Parathyroid adenoma (tissue), 2 donors: ENCODE measurements at regions not wholly inside any gene's neighbourhood (a gene's known extent, or its start where the extent isn't known, plus 50 kb on each side); places are given as distances from the start of the nearest gene placed in this dataset.

Source experiments
- H2AFZ ChIP-seq: fragments of 300-600 bp; sonication (generic); one replicate; pipeline ENCODE4 v1.7.0; 2017; ENCODE audit warnings: antibody characterized with exemption, mild to moderate bottlenecking
- H3K27ac ChIP-seq: fragments of 300-600 bp; sonication (generic); one replicate; pipeline ENCODE4 v1.7.0; 2017
- H3K27me3 ChIP-seq: fragments of 300-600 bp; sonication (generic); one replicate; pipeline ENCODE4 v1.7.0; 2017; ENCODE audit warnings: low read length; ENCODE audit not compliant: control insufficient read depth, insufficient read depth
- H3K36me3 ChIP-seq: fragments of 300-600 bp; sonication (generic); one replicate; pipeline ENCODE4 v1.7.0; 2017; ENCODE audit warnings: low read length; ENCODE audit not compliant: control insufficient read depth, insufficient read depth
- H3K4me1 ChIP-seq: fragments of 300-600 bp; sonication (generic); one replicate; pipeline ENCODE4 v1.7.0; 2017; ENCODE audit warnings: control low read depth
- H3K4me2 ChIP-seq: fragments of 300-600 bp; sonication (generic); one replicate; pipeline ENCODE4 v1.7.0; 2017; ENCODE audit warnings: low read length
- H3K4me3 ChIP-seq: fragments of 300-600 bp; sonication (generic); one replicate; pipeline ENCODE4 v1.7.0; 2017; ENCODE audit warnings: low read depth, low read length
- H3K79me2 ChIP-seq: fragments of 300-600 bp; sonication (generic); one replicate; pipeline ENCODE4 v1.7.0; 2017; ENCODE audit warnings: control low read depth
- H3K9ac ChIP-seq: fragments of 300-600 bp; sonication (generic); one replicate; pipeline ENCODE4 v1.7.0; 2017; ENCODE audit warnings: mild to moderate bottlenecking
- H3K9me3 ChIP-seq: fragments of 300-600 bp; sonication (generic); one replicate; pipeline ENCODE4 v1.7.0; 2017; ENCODE audit warnings: low read length; ENCODE audit not compliant: control insufficient read depth
- TF ChIP-seq, protein P1 (sequence below): fragments of 300-600 bp; sonication (generic); IDR thresholded peaks from one replicate; pipeline ENCODE4 v1.7.0; 2017; ENCODE audit warnings: antibody characterized with exemption, mild to moderate bottlenecking
- donor health status: primary hyperparathyroidism.

DNA sequence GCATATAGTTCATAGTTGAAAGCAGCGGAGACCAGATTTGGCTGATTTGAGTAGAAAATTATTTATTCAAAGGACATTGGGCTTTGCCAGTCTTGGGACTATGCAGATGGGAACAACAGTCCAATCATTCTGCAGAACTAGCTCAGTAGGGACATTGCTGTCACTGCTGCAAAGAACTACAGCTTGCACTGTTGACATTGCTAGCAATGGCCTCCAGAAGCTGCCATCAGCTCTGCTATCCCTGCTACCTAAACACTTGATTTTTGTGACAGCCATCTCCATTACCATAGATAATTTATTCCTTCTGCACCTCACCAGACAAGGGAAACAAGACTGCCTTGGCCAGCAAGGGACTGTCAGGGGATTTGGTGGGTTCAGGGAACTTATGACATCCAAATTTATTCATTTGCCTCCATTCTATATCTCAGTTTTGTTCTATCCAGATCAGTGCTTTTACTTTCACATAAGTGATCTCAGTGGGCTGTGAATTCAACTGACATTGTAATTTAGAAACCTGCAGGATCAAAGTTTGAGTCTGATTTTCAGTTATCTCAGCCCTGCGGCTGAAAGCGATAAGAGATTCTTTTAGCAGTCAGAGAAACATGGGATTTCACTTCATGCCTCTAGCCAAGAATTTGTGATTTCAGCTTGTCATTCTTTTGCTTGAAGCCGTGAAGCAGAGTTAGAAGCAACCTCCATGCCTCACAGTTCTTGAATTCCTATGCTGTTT is 136.7 kb upstream of the FBXO33 start:
- no peaks in the 10 kb centered on the region for H3K4me1 ChIP-seq
- H2AFZ ChIP-seq, result no peak overlapping the region
- H3K27ac ChIP-seq, result no peak overlapping the region
- H3K9ac ChIP-seq, result no peak overlapping the region
- no peaks in the 10 kb centered on the region for H3K79me2 ChIP-seq
- H3K4me3 ChIP-seq, result no peak overlapping the region
- H3K4me2 ChIP-seq, result no peak overlapping the region
- H3K36me3 ChIP-seq, result no peaks in the 10 kb centered on the region
- TF ChIP-seq, protein P1, sequence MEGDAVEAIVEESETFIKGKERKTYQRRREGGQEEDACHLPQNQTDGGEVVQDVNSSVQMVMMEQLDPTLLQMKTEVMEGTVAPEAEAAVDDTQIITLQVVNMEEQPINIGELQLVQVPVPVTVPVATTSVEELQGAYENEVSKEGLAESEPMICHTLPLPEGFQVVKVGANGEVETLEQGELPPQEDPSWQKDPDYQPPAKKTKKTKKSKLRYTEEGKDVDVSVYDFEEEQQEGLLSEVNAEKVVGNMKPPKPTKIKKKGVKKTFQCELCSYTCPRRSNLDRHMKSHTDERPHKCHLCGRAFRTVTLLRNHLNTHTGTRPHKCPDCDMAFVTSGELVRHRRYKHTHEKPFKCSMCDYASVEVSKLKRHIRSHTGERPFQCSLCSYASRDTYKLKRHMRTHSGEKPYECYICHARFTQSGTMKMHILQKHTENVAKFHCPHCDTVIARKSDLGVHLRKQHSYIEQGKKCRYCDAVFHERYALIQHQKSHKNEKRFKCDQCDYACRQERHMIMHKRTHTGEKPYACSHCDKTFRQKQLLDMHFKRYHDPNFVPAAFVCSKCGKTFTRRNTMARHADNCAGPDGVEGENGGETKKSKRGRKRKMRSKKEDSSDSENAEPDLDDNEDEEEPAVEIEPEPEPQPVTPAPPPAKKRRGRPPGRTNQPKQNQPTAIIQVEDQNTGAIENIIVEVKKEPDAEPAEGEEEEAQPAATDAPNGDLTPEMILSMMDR, result no peak
- no peaks in the 10 kb centered on the region for H3K9me3 ChIP-seq
- H3K27me3 ChIP-seq, result no peaks in the 10 kb centered on the region

DNA sequence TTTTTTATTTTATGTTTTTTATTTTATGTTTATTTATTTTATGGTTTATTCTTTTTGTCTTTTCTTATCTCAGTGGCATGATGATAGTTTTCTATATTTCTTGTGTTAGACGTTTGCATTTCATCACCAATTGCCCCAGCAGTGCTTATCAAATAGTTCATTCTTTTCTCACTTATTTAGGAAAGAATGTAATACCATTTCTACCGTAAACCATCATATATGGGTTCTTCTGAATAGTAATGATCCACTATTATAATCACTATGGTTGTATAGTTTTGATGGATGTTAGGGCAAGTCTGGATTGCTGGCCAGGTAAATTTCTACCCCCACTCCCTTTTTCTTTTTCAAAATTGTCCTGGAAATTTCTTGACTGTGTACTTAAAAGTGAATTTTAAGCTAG is 134.6 kb upstream of the FBXO33 start:
- H3K9me3 ChIP-seq, result no peaks in the 10 kb centered on the region

DNA sequence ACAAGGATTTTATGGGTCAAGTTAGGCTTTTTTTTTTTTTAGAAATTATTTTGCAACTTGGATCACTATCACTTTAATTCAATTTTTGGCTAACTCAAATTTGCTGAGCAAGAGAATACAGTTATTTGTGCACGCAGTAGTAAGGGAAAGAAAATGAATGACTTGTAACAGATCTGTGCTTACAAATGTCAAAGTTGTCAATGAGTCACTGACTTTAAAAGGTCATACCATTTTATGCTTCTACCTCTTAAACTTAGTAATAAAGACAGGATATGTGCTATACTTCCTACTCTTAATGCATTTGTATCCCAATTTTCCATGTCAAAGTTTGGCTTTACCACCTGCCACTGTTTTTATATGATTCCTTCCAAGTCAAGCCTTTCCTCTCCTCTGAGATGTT is 131.1 kb upstream of the FBXO33 start:
- H3K79me2 ChIP-seq, result no peaks in the 10 kb centered on the region
- H3K27me3 ChIP-seq, result no peaks in the 10 kb centered on the region
- no peaks in the 10 kb centered on the region for H3K9me3 ChIP-seq
- no peak overlapping the region for H3K9ac ChIP-seq
- H3K4me2 ChIP-seq, result no peak overlapping the region
- no peaks in the 10 kb centered on the region for H3K36me3 ChIP-seq
- H2AFZ ChIP-seq, result no peak overlapping the region
- TF ChIP-seq, protein P1, result no peak
- H3K4me1 ChIP-seq, result no peaks in the 10 kb centered on the region
- no peak overlapping the region for H3K4me3 ChIP-seq
- H3K27ac ChIP-seq, result no peak overlapping the region

More for the DNA sequence above, 134.6 kb upstream of the FBXO33 start:
- no peaks in the 10 kb centered on the region for H3K4me1 ChIP-seq
- no peak overlapping the region for H3K9ac ChIP-seq
- no peaks in the 10 kb centered on the region for H3K36me3 ChIP-seq
- H3K79me2 ChIP-seq, result no peaks in the 10 kb centered on the region
- no peak overlapping the region for H3K4me3 ChIP-seq
- H3K4me2 ChIP-seq, result no peak overlapping the region
- TF ChIP-seq, protein P1, result no peak
- H2AFZ ChIP-seq, result no peak overlapping the region
- H3K27ac ChIP-seq, result no peak overlapping the region
- no peaks in the 10 kb centered on the region for H3K27me3 ChIP-seq

DNA sequence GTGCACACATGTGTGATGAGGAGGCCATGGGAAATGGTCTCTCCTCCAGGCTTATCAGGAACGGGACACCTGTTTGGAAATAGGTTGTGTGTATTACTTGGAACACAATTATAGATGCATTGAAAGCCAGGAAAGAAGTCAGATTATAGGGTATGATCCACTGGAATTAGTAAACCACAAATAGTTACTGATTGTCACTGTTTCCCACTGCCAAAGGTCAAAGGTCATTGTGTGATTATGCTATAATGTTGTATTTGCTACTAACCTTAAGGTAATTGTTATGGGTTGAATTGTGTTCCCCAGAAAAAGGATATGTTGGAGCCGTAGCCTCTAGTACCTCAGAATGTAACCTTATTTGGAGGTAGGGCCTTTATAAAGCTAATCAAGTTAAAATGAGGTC is 129.9 kb upstream of the FBXO33 start:
- Histone ChIP-seq H3K4me1 (no peaks in the 10 kb centered on the region), H3K9me3 (no peaks in the 10 kb centered on the region), H3K27me3 (no peaks in the 10 kb centered on the region), H3K36me3 (no peaks in the 10 kb centered on the region), H3K27ac (no peak overlapping the region), H3K79me2 (no peaks in the 10 kb centered on the region), H3K4me3 (no peak overlapping the region), H3K9ac (no peak overlapping the region), H3K4me2 (no peak overlapping the region), H2AFZ (no peak overlapping the region)
- TF ChIP-seq, protein P1, result no peak

DNA sequence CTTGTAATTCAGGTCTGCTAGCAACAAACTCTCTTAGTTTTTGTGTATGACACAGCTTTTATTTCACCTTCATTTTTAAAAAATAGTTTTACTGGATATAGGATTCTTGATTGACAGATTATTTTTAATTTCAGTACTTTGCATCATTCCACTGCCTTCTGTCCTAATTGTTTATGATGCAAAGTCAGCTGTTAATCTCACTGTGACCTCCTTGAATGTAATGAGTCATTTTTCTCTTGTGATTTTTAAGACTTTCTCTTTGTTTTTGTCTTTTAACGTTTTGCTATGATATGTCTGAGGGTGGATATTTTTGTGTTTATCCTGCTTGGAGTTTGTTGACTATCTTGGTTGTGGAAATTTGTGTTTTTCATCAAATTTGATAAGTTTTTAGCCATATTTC is 126.3 kb upstream of the FBXO33 start:
- Histone ChIP-seq H3K36me3 (no peaks in the 10 kb centered on the region), H3K27ac (no peak overlapping the region), H2AFZ (no peak overlapping the region), H3K9me3 (no peaks in the 10 kb centered on the region), H3K79me2 (no peaks in the 10 kb centered on the region), H3K27me3 (no peaks in the 10 kb centered on the region), H3K4me3 (no peak overlapping the region), H3K4me1 (no peaks in the 10 kb centered on the region), H3K9ac (no peak overlapping the region), H3K4me2 (no peak overlapping the region)
- TF ChIP-seq, protein P1, result no peak
